Right cardiac atrium (tissue), 5 donors: ENCODE measurements at regions not wholly inside any gene's neighbourhood (a gene's known extent, or its start where the extent isn't known, plus 50 kb on each side); places are given as distances from the start of the nearest gene placed in this dataset.

ENCODE experiments used
- ATAC-seq, 2 donors: fragments of 200-7000 bp; cut with Tn5 transposase; one replicate each; pipeline versions ENCODE4 v1.8.0 to v1.9.1; 2020; ENCODE audit warnings: moderate library complexity in 2 of 2, mild to moderate bottlenecking in 1 of 2
- DNase-seq, 3 donors: peaks; one replicate each; pipeline ENCODE4 v3.0.0-alpha.2; 2020
- H3K27ac ChIP-seq: one replicate; pipeline ENCODE4 v1.5.1; 2013; ENCODE audit warnings: mild to moderate bottlenecking, low read length, control low read depth, moderate library complexity
- H3K27me3 ChIP-seq: one replicate; pipeline ENCODE4 v1.6.1; 2013; ENCODE audit not compliant: control insufficient read depth, insufficient read depth
- H3K4me1 ChIP-seq: one replicate; pipeline ENCODE4 v1.6.1; 2013; ENCODE audit warnings: low read length; ENCODE audit not compliant: control insufficient read depth, insufficient read depth
- H3K4me3 ChIP-seq: one replicate; pipeline ENCODE4 v1.5.1; 2013; ENCODE audit warnings: low read length, control low read depth
- H3K9me3 ChIP-seq: one replicate; pipeline ENCODE4 v1.6.1; 2013; ENCODE audit warnings: low read length; ENCODE audit not compliant: control insufficient read depth
- WGBS: extraction: QIAGEN DNeasy Blood & Tissue Kit; methylation state at CpG from one replicate; pipeline ENCODE4 v1.1.7; 2013; 5-methylcytosine and 5-hydroxymethylcytosine counted together
- intact Hi-C, 4 donors: fragments of 100-400 bp; cut with DNase I; formaldehyde crosslinking; loops; one replicate each; pipeline versions ENCODE4 v1.11.0 to v1.14.0; 2022 to 2023
- donor health status: healthy with polysubstance abuse.
- donor health status: DM: no; HTN: yes; CAD: no.
- donor health status: DM: no; HTN: no; CAD: no.
- donor health status: DM: no; HTN: yes; CAD: no; lungs with severe emphysema.
- donor health status: DM: yes; HTN: yes; CAD: no.

DNA sequence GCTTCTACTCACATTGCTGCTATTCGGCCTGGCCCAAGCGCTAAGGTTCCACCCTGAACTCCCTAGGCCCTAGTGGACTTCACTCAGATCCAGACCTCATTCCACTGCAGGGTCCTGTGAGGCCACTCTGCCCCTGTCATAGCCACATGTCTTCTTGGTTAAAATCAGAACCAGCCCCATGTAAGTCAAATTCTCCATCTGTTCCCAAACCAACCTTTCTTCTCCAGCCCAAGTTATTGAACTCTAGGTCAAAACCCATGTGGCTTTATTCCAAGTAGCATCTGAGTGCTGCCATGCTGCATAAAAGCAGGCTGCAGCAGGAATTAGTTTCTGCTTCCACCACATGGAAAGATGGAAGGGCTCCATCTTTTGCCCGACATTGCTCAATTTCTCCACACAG, 281.2 kb downstream of the SNX13 start:
- no peak overlapping the region for H3K4me3 ChIP-seq
- H3K27me3 ChIP-seq = no peaks in the 10 kb centered on the region
- ATAC-seq = no peak
- intact Hi-C loops = loop anchor here in 1 of 4 donors (10.0 kb wide), 1 partner anchor 684 kb away; no protein-coding TSS in a partner anchor
- H3K9me3 ChIP-seq = no peaks in the 10 kb centered on the region
- no peak overlapping the region for H3K27ac ChIP-seq
- DNase-seq = no peak
- H3K4me1 ChIP-seq = peaks cover 5% of the 10 kb centered on the region
- WGBS = 97% methylated on average over 3 of the region's 3 CpGs

GRCh38 chr7:17660116-17660515, 280.2 kb downstream of the SNX13 start:
- H3K27me3 ChIP-seq = no peaks in the 10 kb centered on the region
- no peak overlapping the region for H3K4me3 ChIP-seq
- intact Hi-C loops = no loop called here
- H3K4me1 ChIP-seq = peaks cover 3% of the 10 kb centered on the region
- WGBS = 92% methylated on average over 1 of the region's 1 CpG
- ATAC-seq (no peak), DNase-seq (no peak)
- H3K9me3 ChIP-seq = no peaks in the 10 kb centered on the region
- H3K27ac ChIP-seq = no peak overlapping the region

DNA sequence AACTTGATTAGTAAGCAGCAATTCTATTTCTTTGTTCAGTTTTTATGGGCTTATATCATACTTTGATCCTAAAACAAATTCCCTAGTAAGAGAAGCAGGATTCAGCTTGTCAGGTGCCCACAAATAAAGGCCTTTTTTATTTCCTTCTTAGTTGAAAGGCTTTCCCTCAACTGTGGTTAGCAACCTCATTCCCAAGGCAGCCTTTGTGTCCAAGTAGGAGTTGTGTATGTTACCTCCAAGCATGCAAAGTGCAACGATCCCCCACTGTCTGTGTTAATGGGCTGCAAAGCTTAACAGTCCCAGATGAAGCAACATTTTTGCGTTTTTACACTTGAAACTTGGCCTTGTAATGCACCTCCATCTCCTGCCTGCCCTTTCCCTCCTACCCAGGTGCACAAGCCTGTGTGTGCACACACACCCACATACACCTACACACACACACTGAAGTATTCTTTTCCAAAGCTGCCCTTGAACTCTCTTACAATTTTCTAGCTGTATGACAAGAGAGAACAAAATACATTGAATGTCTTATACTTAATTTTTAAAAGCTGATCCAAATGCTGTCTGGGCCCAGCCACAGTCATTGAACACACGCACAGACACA, 278.2 kb downstream of the SNX13 start:
- intact Hi-C loops = no loop called here
- no peaks in the 10 kb centered on the region for H3K27me3 ChIP-seq
- H3K4me1 ChIP-seq = peaks cover 3% of the 10 kb centered on the region
- 44% methylated on average over 3 of the region's 3 CpGs for WGBS
- no peak for DNase-seq
- no peaks in the 10 kb centered on the region for H3K9me3 ChIP-seq
- no peak overlapping the region for H3K4me3 ChIP-seq
- no peak for ATAC-seq
- no peak overlapping the region for H3K27ac ChIP-seq

DNA sequence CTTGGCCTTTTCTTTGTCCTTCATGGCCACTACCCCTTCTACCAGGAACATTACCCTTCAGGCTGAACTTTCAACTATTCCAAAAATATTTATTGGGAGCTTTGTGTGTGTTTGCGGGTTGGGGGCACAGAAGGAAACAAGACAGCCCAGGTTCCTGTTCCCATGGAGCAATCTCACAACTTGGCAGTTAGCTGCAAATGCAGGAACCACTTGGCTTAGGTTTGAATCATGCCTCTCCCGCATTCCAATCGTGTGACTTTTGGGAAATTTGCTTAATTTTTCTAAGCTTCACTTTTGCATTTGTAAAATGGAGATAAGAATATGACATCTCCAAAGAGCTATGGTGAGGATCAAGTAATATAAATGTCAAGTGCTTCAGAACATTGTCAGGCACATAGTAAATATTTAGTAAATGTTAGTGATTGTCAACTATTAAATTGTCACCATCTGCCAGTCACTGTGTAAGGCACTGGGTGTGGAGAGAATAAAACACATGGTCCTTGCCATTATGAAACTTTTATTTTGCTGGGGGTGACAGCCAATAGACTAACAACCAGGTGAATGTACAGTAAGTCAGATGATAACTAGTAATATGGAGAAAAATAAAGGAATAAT, 277.1 kb downstream of the SNX13 start:
- H3K9me3 ChIP-seq = no peaks in the 10 kb centered on the region
- H3K4me1 ChIP-seq = peaks cover 3% of the 10 kb centered on the region
- 71% methylated on average over 3 of the region's 3 CpGs for WGBS
- no peak overlapping the region for H3K4me3 ChIP-seq
- no peak overlapping the region for H3K27ac ChIP-seq
- ATAC-seq (no peak), DNase-seq (no peak)
- H3K27me3 ChIP-seq = no peaks in the 10 kb centered on the region
- intact Hi-C loops = no loop called here

GRCh38 chr7:17665029-17665428, 275.3 kb downstream of the SNX13 start:
- Histone ChIP-seq H3K4me3 (no peak overlapping the region), H3K9me3 (no peaks in the 10 kb centered on the region), H3K4me1 (peaks cover 3% of the 10 kb centered on the region), H3K27me3 (no peaks in the 10 kb centered on the region), H3K27ac (no peak overlapping the region)
- ATAC-seq (no peak), DNase-seq (peak in 1 of 3 donors; percentile 38)
- WGBS = 92% methylated on average over 16 of the region's 16 CpGs
- intact Hi-C loops = no loop called here

DNA sequence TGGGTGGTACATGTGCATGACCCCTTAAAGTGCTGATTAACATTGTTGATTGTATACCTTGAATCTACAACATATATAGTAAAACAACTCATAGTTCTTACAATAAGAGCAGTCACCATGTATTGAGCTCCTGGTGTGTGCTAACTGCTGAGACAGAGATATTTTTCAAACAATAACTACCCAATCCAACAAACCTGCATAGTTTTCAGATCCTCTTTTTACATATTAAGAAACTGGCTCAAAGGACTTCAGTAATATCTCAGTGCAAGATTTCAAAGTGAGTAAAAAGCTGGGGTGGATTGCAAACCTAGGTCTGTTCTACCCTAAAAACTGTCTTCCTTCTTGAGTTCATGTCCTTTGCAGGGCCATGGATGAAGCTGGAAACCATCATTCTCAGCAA, 272.2 kb downstream of the SNX13 start:
- H3K4me3 ChIP-seq = no peak overlapping the region
- no peaks in the 10 kb centered on the region for H3K9me3 ChIP-seq
- H3K27me3 ChIP-seq = no peaks in the 10 kb centered on the region
- H3K27ac ChIP-seq = no peak overlapping the region
- intact Hi-C loops = no loop called here
- ATAC-seq = no peak
- no peaks in the 10 kb centered on the region for H3K4me1 ChIP-seq
- DNase-seq = no peak

- H3K27ac ChIP-seq = no peak overlapping the region
- no peaks in the 10 kb centered on the region for H3K4me1 ChIP-seq
- H3K9me3 ChIP-seq = no peaks in the 10 kb centered on the region
- 79% methylated on average over 4 of the region's 4 CpGs for WGBS
- H3K4me3 ChIP-seq = no peak overlapping the region
- ATAC-seq (no peak), DNase-seq (no peak)
- intact Hi-C loops = no loop called here
- no peaks in the 10 kb centered on the region for H3K27me3 ChIP-seq
Observed at GRCh38 chr7:17669204-17669603, 271.1 kb downstream of the SNX13 start.

DNA sequence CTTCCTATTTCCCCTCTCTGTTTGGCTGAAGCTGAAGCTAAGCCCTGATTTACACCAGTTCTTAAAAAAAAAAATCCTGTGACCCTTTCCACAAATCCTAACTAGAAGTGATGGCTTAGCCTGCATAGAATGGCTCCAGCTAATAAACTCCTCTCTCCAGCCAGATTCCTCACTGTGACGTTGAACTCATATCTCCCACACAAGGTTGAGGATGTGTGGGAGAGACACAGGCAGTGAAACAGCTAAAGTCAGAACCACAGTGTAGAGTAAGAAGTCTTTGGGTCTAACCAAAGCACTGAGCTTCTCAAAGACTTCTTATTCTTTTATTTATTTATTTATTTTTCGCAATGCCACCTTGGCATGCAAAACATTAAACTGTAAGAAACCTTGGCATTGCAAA, 268.3 kb downstream of the SNX13 start:
- no peaks in the 10 kb centered on the region for H3K27me3 ChIP-seq
- ATAC-seq = no peak
- H3K4me1 ChIP-seq = no peaks in the 10 kb centered on the region
- intact Hi-C loops = no loop called here
- H3K27ac ChIP-seq = no peak overlapping the region
- 71% methylated on average over 2 of the region's 2 CpGs for WGBS
- H3K4me3 ChIP-seq = no peak overlapping the region
- no peak for DNase-seq
- H3K9me3 ChIP-seq = no peaks in the 10 kb centered on the region

GRCh38 chr7:17672783-17673182, 267.5 kb downstream of the SNX13 start:
- H3K4me3 ChIP-seq = no peak overlapping the region
- 83% methylated on average over 4 of the region's 4 CpGs for WGBS
- no peaks in the 10 kb centered on the region for H3K27me3 ChIP-seq
- H3K9me3 ChIP-seq = no peaks in the 10 kb centered on the region
- H3K4me1 ChIP-seq = no peaks in the 10 kb centered on the region
- H3K27ac ChIP-seq = no peak overlapping the region
- no peak for DNase-seq
- intact Hi-C loops = no loop called here
- ATAC-seq = no peak

- no peaks in the 10 kb centered on the region for H3K9me3 ChIP-seq
- intact Hi-C loops = no loop called here
- H3K27ac ChIP-seq = no peak overlapping the region
- H3K4me1 ChIP-seq = no peaks in the 10 kb centered on the region
- WGBS = 89% methylated on average over 8 of the region's 8 CpGs
- ATAC-seq (no peak), DNase-seq (peak in 1 of 3 donors; percentile 28)
- H3K27me3 ChIP-seq = no peaks in the 10 kb centered on the region
- no peak overlapping the region for H3K4me3 ChIP-seq
Observed at GRCh38 chr7:17674166-17674942, 265.9 kb downstream of the SNX13 start.

- H3K27ac ChIP-seq = no peak overlapping the region
- no peaks in the 10 kb centered on the region for H3K27me3 ChIP-seq
- intact Hi-C loops = no loop called here
- H3K4me1 ChIP-seq = no peaks in the 10 kb centered on the region
- H3K4me3 ChIP-seq = no peak overlapping the region
- DNase-seq (no peak), ATAC-seq (no peak)
- H3K9me3 ChIP-seq = no peaks in the 10 kb centered on the region
- WGBS = 79% methylated on average over 5 of the region's 5 CpGs
Observed at GRCh38 chr7:17674943-17675608, 265.2 kb downstream of the SNX13 start.
